Coronary artery (tissue), 2 donors: ENCODE measurements at regions not wholly inside any gene's neighbourhood (a gene's known extent, or its start where the extent isn't known, plus 50 kb on each side); places are given as distances from the start of the nearest gene placed in this dataset.

ENCODE experiments used
- DNase-seq: peaks from one replicate; pipeline ENCODE4 v3.0.0-alpha.2; 2017; ENCODE audit warnings: low spot score
- H3K27ac ChIP-seq, 2 donors: fragments of 200-600 bp; sonication (generic); one replicate each; pipeline ENCODE4 v1.5.1; 2016 to 2019
- H3K4me3 ChIP-seq: fragments of 200-600 bp; sonication (generic); 2 replicates; pipeline ENCODE4 v1.5.1; 2016; ENCODE audit warnings: mild to moderate bottlenecking, moderate library complexity
- TF ChIP-seq, protein P1 (sequence below): fragments of 200-600 bp; sonication (generic); IDR thresholded peaks from one replicate; pipeline ENCODE4 v1.5.1; 2019; ENCODE audit warnings: antibody characterized with exemption

- TF ChIP-seq, protein P1, sequence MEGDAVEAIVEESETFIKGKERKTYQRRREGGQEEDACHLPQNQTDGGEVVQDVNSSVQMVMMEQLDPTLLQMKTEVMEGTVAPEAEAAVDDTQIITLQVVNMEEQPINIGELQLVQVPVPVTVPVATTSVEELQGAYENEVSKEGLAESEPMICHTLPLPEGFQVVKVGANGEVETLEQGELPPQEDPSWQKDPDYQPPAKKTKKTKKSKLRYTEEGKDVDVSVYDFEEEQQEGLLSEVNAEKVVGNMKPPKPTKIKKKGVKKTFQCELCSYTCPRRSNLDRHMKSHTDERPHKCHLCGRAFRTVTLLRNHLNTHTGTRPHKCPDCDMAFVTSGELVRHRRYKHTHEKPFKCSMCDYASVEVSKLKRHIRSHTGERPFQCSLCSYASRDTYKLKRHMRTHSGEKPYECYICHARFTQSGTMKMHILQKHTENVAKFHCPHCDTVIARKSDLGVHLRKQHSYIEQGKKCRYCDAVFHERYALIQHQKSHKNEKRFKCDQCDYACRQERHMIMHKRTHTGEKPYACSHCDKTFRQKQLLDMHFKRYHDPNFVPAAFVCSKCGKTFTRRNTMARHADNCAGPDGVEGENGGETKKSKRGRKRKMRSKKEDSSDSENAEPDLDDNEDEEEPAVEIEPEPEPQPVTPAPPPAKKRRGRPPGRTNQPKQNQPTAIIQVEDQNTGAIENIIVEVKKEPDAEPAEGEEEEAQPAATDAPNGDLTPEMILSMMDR, result no peak
- no peak overlapping the region for H3K4me3 ChIP-seq
- no peak overlapping the region for H3K27ac ChIP-seq
- no peak for DNase-seq
Observed at GRCh38 chr2:9057939-9058761, 54.7 kb upstream of the MBOAT2 start.

- TF ChIP-seq, protein P1, result no peak
- H3K27ac ChIP-seq, result no peak overlapping the region
- DNase-seq, result no peak
- no peak overlapping the region for H3K4me3 ChIP-seq
Observed at GRCh38 chr2:9055471-9055870, 52.0 kb upstream of the MBOAT2 start.

DNA sequence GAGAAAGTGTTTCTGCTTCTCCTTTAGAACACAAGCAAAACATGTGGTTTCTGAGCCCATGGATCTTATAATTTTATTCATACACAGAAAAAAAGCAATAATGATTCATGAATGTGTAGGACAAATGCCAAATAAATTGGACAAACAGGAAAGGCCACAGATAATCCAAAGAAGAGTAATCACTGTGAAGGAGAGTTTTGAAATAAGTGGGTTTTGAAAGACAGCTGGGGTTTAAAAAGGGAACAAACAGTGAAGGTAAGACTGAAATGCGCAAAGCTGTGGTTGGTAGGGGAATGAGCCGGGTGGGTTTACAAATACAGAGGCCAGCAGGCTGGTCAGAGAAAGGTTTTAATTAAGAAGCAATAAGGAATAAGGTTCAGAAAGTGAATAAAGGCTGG lies 50.0 kb upstream of the MBOAT2 start:
- Histone ChIP-seq H3K27ac (no peak overlapping the region), H3K4me3 (no peak overlapping the region)
- TF ChIP-seq, protein P1, result no peak
- DNase-seq, result no peak
